Prostate gland (tissue), 2 donors: ENCODE measurements at regions not wholly inside any gene's neighbourhood (a gene's known extent, or its start where the extent isn't known, plus 50 kb on each side); places are given as distances from the start of the nearest gene placed in this dataset.

ENCODE experiments used
- POLR2A ChIP-seq: fragments of 450-650 bp; IDR thresholded peaks from one replicate; pipeline ENCODE4 v1.6.1; 2016; ENCODE audit warnings: antibody characterized with exemption, mild to moderate bottlenecking
- POLR2AphosphoS5 ChIP-seq: sonication (generic); formaldehyde crosslinking; IDR thresholded peaks from one replicate; pipeline ENCODE4 v1.6.1; 2017; ENCODE audit warnings: antibody characterized with exemption
- TF ChIP-seq, protein P1 (sequence below), 4 experiments: fragments of 200-600 bp in 2 of 4; fragments of 450-650 bp in 2 of 4; sonication (generic) in 2 of 4; IDR thresholded peaks; 1 replicate in 3 of 4; 2 replicates in 1 of 4; pipeline ENCODE4 v1.5.1; 2016 to 2019; ENCODE audit warnings: antibody characterized with exemption in 4 of 4, mild to moderate bottlenecking in 2 of 4, moderate library complexity in 2 of 4

DNA sequence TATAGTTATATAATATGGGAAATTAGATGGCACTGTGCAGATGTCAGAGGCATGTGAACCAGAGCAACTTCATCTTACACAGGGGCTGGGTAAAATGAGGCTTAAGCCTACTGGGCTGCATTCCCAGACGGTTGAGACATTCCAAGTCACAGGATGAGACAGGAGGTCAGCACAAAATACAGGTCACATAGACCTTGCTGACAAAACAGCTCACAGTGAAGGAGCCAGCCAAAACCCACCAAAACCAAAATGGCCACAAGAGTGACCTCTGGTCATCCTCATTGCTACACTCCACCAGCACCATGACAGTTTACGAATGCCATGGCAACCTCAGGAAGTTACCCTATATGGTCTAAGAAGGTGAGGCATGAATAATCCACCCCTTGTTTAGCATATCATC, 479.4 kb downstream of the TLR4 start:
- TF ChIP-seq, protein P1, sequence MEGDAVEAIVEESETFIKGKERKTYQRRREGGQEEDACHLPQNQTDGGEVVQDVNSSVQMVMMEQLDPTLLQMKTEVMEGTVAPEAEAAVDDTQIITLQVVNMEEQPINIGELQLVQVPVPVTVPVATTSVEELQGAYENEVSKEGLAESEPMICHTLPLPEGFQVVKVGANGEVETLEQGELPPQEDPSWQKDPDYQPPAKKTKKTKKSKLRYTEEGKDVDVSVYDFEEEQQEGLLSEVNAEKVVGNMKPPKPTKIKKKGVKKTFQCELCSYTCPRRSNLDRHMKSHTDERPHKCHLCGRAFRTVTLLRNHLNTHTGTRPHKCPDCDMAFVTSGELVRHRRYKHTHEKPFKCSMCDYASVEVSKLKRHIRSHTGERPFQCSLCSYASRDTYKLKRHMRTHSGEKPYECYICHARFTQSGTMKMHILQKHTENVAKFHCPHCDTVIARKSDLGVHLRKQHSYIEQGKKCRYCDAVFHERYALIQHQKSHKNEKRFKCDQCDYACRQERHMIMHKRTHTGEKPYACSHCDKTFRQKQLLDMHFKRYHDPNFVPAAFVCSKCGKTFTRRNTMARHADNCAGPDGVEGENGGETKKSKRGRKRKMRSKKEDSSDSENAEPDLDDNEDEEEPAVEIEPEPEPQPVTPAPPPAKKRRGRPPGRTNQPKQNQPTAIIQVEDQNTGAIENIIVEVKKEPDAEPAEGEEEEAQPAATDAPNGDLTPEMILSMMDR (IDR thresholded peaks at IDR 0.05): no peak
- TF ChIP-seq POLR2A (no peak), POLR2AphosphoS5 (no peak)
